Loucy (cell line): ENCODE measurements at regions not wholly inside any gene's neighbourhood (a gene's known extent, or its start where the extent isn't known, plus 50 kb on each side); places are given as distances from the start of the nearest gene placed in this dataset.

Source experiments
- EZH2phosphoT487 ChIP-seq: fragments of 200-600 bp; IDR thresholded peaks from 2 replicates; pipeline ENCODE4 v1.6.1; 2018; ENCODE audit warnings: antibody characterized with exemption, mild to moderate bottlenecking, moderate library complexity, borderline replicate concordance
- TF ChIP-seq, protein P1 (sequence below): fragments of 200-600 bp; sonication (generic); conservative IDR thresholded peaks from 2 replicates; pipeline ENCODE4 v1.5.1; 2014; ENCODE audit warnings: mild to moderate bottlenecking, antibody characterized with exemption, low read length

DNA sequence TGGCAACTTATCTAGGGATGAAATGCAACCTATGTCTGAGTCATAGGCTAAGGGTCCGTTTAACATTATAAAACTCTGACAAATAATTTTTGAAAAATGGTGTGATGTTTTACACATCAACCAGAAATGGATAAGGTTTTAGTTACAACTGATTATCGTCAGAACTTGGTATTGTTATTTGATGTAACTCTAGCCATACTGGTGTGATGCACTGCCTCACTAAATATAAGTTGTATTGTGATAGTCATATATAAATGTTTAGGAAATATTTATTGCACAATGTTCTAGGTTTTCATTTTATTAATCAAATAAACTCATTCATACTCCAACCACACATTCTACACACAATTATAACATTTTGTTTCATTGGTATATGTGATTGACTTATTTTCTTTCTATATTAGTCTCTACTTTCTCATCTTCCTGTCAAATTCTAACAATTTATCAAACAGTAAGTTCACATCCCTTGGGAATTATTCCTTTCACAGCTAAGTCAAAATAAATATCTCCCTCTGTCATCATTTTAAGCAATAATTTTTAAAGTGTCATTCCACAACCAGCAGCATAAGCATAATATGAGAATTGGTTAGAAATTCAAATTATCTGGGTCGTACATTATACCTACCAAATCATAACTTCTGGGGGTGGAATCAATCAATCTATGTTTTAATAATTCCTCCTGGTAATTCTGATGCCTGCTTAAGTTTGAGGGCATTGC, 873.9 kb downstream of the SLITRK1 start:
- TF ChIP-seq, protein P1, sequence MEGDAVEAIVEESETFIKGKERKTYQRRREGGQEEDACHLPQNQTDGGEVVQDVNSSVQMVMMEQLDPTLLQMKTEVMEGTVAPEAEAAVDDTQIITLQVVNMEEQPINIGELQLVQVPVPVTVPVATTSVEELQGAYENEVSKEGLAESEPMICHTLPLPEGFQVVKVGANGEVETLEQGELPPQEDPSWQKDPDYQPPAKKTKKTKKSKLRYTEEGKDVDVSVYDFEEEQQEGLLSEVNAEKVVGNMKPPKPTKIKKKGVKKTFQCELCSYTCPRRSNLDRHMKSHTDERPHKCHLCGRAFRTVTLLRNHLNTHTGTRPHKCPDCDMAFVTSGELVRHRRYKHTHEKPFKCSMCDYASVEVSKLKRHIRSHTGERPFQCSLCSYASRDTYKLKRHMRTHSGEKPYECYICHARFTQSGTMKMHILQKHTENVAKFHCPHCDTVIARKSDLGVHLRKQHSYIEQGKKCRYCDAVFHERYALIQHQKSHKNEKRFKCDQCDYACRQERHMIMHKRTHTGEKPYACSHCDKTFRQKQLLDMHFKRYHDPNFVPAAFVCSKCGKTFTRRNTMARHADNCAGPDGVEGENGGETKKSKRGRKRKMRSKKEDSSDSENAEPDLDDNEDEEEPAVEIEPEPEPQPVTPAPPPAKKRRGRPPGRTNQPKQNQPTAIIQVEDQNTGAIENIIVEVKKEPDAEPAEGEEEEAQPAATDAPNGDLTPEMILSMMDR: no peak
- TF ChIP-seq EZH2phosphoT487: no peak
